ENCODE measurements at regions not wholly inside any gene's neighbourhood (a gene's known extent, or its start where the extent isn't known, plus 50 kb on each side); places are given as distances from the start of the nearest gene placed in this dataset.

DNA sequence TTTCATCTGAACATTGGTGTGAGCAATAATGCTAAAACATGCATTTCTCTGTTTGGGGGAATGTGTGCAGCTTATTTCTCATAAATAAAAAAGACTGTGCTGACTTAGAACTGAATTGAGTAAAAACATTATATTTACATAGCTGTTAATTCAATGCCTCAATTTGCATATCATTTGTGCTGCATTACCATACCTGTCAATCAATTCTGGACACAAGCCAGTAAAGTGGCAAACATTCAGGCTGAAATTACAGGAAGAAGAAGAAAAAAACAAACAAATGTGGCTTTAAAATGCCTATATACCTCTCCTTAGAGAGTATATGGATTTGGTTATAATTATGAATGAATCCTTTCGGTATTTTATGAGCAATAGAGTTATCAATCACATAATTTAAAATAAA is 380.1 kb upstream of the GBE1 start:
- ATAC-seq (no peak), DNase-seq (no peak)
- no peaks in the 10 kb centered on the region for H3K9me3 ChIP-seq
- H3K4me3 ChIP-seq = no peak overlapping the region
- intact Hi-C loops (cut with DNase I; ENCODE audit: low total_unique reads) = no loop called here
- no peaks in the 10 kb centered on the region for H3K4me1 ChIP-seq
- in situ Hi-C loops (cut with MboI; ENCODE audit: low sequenced_read_pairs in 4 of 4) = loop anchor here in 2 of 4 donors (25.0 kb wide), 3 partner anchors 229 to 479 kb away; no protein-coding TSS in a partner anchor
- no peak for TF ChIP-seq POLR2A (IDR thresholded peaks at IDR 0.05)
- TF ChIP-seq, protein P1, sequence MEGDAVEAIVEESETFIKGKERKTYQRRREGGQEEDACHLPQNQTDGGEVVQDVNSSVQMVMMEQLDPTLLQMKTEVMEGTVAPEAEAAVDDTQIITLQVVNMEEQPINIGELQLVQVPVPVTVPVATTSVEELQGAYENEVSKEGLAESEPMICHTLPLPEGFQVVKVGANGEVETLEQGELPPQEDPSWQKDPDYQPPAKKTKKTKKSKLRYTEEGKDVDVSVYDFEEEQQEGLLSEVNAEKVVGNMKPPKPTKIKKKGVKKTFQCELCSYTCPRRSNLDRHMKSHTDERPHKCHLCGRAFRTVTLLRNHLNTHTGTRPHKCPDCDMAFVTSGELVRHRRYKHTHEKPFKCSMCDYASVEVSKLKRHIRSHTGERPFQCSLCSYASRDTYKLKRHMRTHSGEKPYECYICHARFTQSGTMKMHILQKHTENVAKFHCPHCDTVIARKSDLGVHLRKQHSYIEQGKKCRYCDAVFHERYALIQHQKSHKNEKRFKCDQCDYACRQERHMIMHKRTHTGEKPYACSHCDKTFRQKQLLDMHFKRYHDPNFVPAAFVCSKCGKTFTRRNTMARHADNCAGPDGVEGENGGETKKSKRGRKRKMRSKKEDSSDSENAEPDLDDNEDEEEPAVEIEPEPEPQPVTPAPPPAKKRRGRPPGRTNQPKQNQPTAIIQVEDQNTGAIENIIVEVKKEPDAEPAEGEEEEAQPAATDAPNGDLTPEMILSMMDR (IDR thresholded peaks at IDR 0.05 in 4 of 5, conservative IDR thresholded peaks at IDR 0.05 in 1 of 5) = no peak
- H3K36me3 ChIP-seq = no peaks in the 10 kb centered on the region
- no peaks in the 10 kb centered on the region for H3K27me3 ChIP-seq
- no peak overlapping the region for H3K27ac ChIP-seq

DNA sequence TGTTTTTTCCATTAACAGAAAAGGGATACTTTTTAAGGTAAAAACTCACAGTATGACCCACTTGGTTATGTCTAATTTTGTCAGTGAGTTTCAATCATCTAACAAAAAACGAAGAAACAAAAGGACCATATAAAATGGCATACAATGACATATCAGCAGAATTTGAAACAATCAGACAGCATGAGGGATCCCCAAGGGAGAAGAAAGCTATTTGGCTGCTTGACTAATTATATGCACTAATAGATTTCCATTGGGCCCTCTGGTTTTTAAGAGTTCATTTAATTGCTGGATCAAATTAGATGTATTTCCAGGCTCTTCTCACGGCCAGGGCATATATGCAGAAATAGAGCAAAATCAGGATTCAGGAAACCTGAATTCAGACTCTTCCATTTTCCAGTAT is 376.4 kb upstream of the GBE1 start:
- Histone ChIP-seq H3K4me3 (no peak overlapping the region), H3K4me1 (no peaks in the 10 kb centered on the region), H3K27ac (no peak overlapping the region), H3K27me3 (no peaks in the 10 kb centered on the region), H3K36me3 (no peaks in the 10 kb centered on the region), H3K9me3 (no peaks in the 10 kb centered on the region)
- in situ Hi-C loops (cut with MboI; ENCODE audit: low sequenced_read_pairs in 4 of 4) (loop anchor here in 2 of 4 donors (25.0 kb wide), 3 partner anchors 226 to 476 kb away; no protein-coding TSS in a partner anchor), intact Hi-C loops (cut with DNase I; ENCODE audit: low total_unique reads) (loop anchor here (10.0 kb wide), 3 partner anchors 473 to 663 kb away; no protein-coding TSS in a partner anchor)
- DNase-seq = no peak
- TF ChIP-seq, protein P1 (IDR thresholded peaks at IDR 0.05 in 4 of 5, conservative IDR thresholded peaks at IDR 0.05 in 1 of 5) = no peak
- no peak for TF ChIP-seq POLR2A (IDR thresholded peaks at IDR 0.05)
- ATAC-seq = no peak

DNA sequence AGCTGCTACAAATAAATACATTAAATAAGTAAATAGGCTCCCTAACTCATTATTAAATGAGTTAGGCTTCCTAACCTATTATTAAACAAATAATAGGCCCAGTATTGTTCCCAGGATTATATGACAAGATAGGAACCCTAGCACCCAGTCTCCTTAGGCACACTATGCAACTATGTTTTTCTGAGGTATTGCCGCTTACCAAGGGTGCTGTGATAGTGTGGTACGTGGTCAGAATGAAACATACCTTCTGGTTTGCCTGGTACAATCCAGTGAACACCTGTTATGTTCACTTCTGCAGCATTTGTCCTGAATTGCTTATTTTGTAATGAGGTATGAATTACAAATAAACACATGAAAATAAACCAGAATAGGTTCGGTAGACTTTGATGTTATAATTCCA is 375.6 kb upstream of the GBE1 start:
- TF ChIP-seq POLR2A (IDR thresholded peaks at IDR 0.05) = no peak
- TF ChIP-seq, protein P1 (IDR thresholded peaks at IDR 0.05 in 4 of 5, conservative IDR thresholded peaks at IDR 0.05 in 1 of 5) = no peak
- in situ Hi-C loops (cut with MboI; ENCODE audit: low sequenced_read_pairs in 4 of 4) = loop anchor here in 2 of 4 donors (25.0 kb wide), 3 partner anchors 225 to 475 kb away; no protein-coding TSS in a partner anchor
- Histone ChIP-seq H3K9me3 (no peaks in the 10 kb centered on the region), H3K27ac (no peak overlapping the region), H3K27me3 (no peaks in the 10 kb centered on the region), H3K4me3 (no peak overlapping the region), H3K4me1 (no peaks in the 10 kb centered on the region), H3K36me3 (no peaks in the 10 kb centered on the region)
- intact Hi-C loops (cut with DNase I; ENCODE audit: low total_unique reads) = loop anchor here (10.0 kb wide), 3 partner anchors 472 to 662 kb away; no protein-coding TSS in a partner anchor
- DNase-seq (no peak), ATAC-seq (no peak)

DNA sequence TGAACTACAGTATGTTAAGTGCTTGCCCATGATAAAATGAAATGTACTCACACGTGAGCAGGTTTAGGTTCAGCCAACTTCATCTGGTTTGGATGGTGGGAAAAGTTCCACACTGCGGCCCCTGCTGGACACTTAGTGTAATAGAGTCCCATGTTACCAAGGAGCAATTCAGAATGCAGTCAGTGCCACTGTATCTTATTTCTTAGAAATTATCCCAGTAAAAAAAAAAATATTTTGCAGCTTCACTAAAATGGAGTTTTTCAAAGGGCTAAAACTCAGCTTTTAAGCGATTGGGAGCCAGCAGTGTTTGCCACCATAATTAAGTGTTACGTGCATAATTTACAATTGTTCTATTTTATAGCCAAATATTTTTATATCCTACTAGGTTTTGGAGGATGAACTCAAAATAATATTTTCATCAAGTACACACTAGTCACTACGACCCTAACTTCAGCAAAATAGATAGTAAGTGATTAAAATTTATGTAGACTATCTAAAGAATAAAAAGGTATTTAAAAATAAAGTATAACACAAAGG is 371.7 kb upstream of the GBE1 start:
- DNase-seq (peak; percentile 16 to 52), ATAC-seq (peak; percentile 78 to 92)
- intact Hi-C loops (cut with DNase I; ENCODE audit: low total_unique reads) = loop anchor here (5.0 to 10.0 kb wide), 4 partner anchors 468 to 831 kb away; no protein-coding TSS in a partner anchor
- Histone ChIP-seq H3K9me3 (no peaks in the 10 kb centered on the region), H3K36me3 (no peaks in the 10 kb centered on the region), H3K27ac (no peak overlapping the region), H3K4me3 (no peak overlapping the region), H3K4me1 (no peaks in the 10 kb centered on the region), H3K27me3 (no peaks in the 10 kb centered on the region)
- in situ Hi-C loops (cut with MboI; ENCODE audit: low sequenced_read_pairs in 4 of 4) = loop anchor here in 2 of 4 donors (25.0 kb wide), 3 partner anchors 221 to 471 kb away; no protein-coding TSS in a partner anchor
- TF ChIP-seq, protein P1 (IDR thresholded peaks at IDR 0.05 in 4 of 5, conservative IDR thresholded peaks at IDR 0.05 in 1 of 5) = peak; percentile 71 to 89 (median 72)
- no peak for TF ChIP-seq POLR2A (IDR thresholded peaks at IDR 0.05)
